ENCODE measurements at regions not wholly inside any gene's neighbourhood (a gene's known extent, or its start where the extent isn't known, plus 50 kb on each side); places are given as distances from the start of the nearest gene placed in this dataset.

GRCh38 chr1:29498126-29499103 is 262.1 kb downstream of the PTPRU start:
- H3K27me3 ChIP-seq (ENCODE audit: control insufficient read depth in 3 of 3, insufficient read depth in 3 of 3, low read length in 2 of 3) = no peaks in the 10 kb centered on the region
- H3K4me3 ChIP-seq = no peak overlapping the region
- WGBS, 2 donors = 83 to 85% methylated on average over 14 of the region's 14 CpGs
- H3K9ac ChIP-seq (ENCODE audit: insufficient read depth in 1 of 2, low read length in 2 of 2) = no peak overlapping the region
- no peak for DNase-seq
- no peaks in the 10 kb centered on the region for H3K4me1 ChIP-seq (ENCODE audit: control insufficient read depth in 5 of 5, insufficient read depth in 5 of 5, low read length in 5 of 5)
- TF ChIP-seq CTCF (IDR thresholded peaks at IDR 0.05; ENCODE audit: control extremely low read depth, extremely low read depth) = no peak
- ATAC-seq (ENCODE audit: insufficient read depth, low FRiP score) = no peak
- peaks cover 0 to 9% (median 4%) of the 10 kb centered on the region in 4 donors for H3K9me3 ChIP-seq (ENCODE audit: control insufficient read depth in 4 of 4, insufficient read depth in 3 of 4, low read length in 3 of 4)
- no peak overlapping the region for H3K27ac ChIP-seq (ENCODE audit: low read depth in 1 of 2, low read length in 1 of 2)
- no peaks in the 10 kb centered on the region for H3K36me3 ChIP-seq (ENCODE audit: control insufficient read depth in 4 of 4, insufficient read depth in 4 of 4, low read length in 4 of 4)

- H3K9me3 ChIP-seq (ENCODE audit: control insufficient read depth in 4 of 4, insufficient read depth in 3 of 4, low read length in 3 of 4) = peaks cover 0 to 9% (median 4%) of the 10 kb centered on the region in 4 donors
- H3K9ac ChIP-seq (ENCODE audit: insufficient read depth in 1 of 2, low read length in 2 of 2) = no peak overlapping the region
- TF ChIP-seq CTCF (IDR thresholded peaks at IDR 0.05; ENCODE audit: control extremely low read depth, extremely low read depth) = no peak
- no peak overlapping the region for H3K4me3 ChIP-seq
- 91 to 92% methylated on average over 10 of the region's 10 CpGs for WGBS, 2 donors
- no peaks in the 10 kb centered on the region for H3K27me3 ChIP-seq (ENCODE audit: control insufficient read depth in 3 of 3, insufficient read depth in 3 of 3, low read length in 2 of 3)
- no peak for ATAC-seq (ENCODE audit: insufficient read depth, low FRiP score)
- H3K36me3 ChIP-seq (ENCODE audit: control insufficient read depth in 4 of 4, insufficient read depth in 4 of 4, low read length in 4 of 4) = no peaks in the 10 kb centered on the region
- H3K27ac ChIP-seq (ENCODE audit: low read depth in 1 of 2, low read length in 1 of 2) = no peak overlapping the region
- no peaks in the 10 kb centered on the region for H3K4me1 ChIP-seq (ENCODE audit: control insufficient read depth in 5 of 5, insufficient read depth in 5 of 5, low read length in 5 of 5)
- no peak for DNase-seq
Observed at GRCh38 chr1:29497395-29498125, 261.2 kb downstream of the PTPRU start.

GRCh38 chr1:29496701-29497100 is 260.4 kb downstream of the PTPRU start:
- Histone ChIP-seq H3K27ac (ENCODE audit: low read depth in 1 of 2, low read length in 1 of 2) (no peak overlapping the region), H3K36me3 (ENCODE audit: control insufficient read depth in 4 of 4, insufficient read depth in 4 of 4, low read length in 4 of 4) (no peaks in the 10 kb centered on the region), H3K9me3 (ENCODE audit: control insufficient read depth in 4 of 4, insufficient read depth in 3 of 4, low read length in 3 of 4) (peaks cover 0 to 9% (median 4%) of the 10 kb centered on the region in 4 donors), H3K27me3 (ENCODE audit: control insufficient read depth in 3 of 3, insufficient read depth in 3 of 3, low read length in 2 of 3) (no peaks in the 10 kb centered on the region), H3K4me3 (no peak overlapping the region), H3K9ac (ENCODE audit: insufficient read depth in 1 of 2, low read length in 2 of 2) (no peak overlapping the region), H3K4me1 (ENCODE audit: control insufficient read depth in 5 of 5, insufficient read depth in 5 of 5, low read length in 5 of 5) (no peaks in the 10 kb centered on the region)
- ATAC-seq (ENCODE audit: insufficient read depth, low FRiP score) = no peak
- TF ChIP-seq CTCF (IDR thresholded peaks at IDR 0.05; ENCODE audit: control extremely low read depth, extremely low read depth) = no peak
- WGBS, 2 donors = 91 to 95% methylated on average over 8 of the region's 8 CpGs
- no peak for DNase-seq
